HCT116 (cell line): ENCODE measurements at regions not wholly inside any gene's neighbourhood (a gene's known extent, or its start where the extent isn't known, plus 50 kb on each side); places are given as distances from the start of the nearest gene placed in this dataset.

ENCODE experiments used
- ATAC-seq: fragments of 200-7000 bp; cut with Tn5 transposase; 2 replicates; pipeline ENCODE4 v1.9.1; 2020; ENCODE audit warnings: mild to moderate bottlenecking, moderate library complexity
- BruUV-seq: library from RNA; stranded (reverse); fragments of 400-500 nt; replicated peaks from 2 replicates; lab custom pipeline; 2021; lab: Mats Ljungman, UMichigan
- CTCF ChIA-PET: fragments of 300-600 bp; sonication (Branson Sonifier 250); formaldehyde crosslinking; loops from one replicate; lab custom pipeline; 2021; ENCODE audit warnings: antibody characterized with exemption; lab: Charles Lee
- POLR2A ChIA-PET: fragments of 300-600, 350-600 bp; sonication (Branson Sonifier 250); formaldehyde crosslinking; loops from one replicate; lab custom pipeline; 2021; ENCODE audit warnings: antibody characterized with exemption; lab: Charles Lee
- RAD21 ChIA-PET, 2 experiments: fragments of 300-600 bp; sonication (Branson Sonifier 250); formaldehyde crosslinking; loops; one replicate each; lab custom pipeline; 2023; ENCODE audit warnings: low total read pairs in 2 of 2; ENCODE audit not compliant: uncharacterized antibody in 2 of 2, unreplicated experiment in 2 of 2, low non-redundant PET in 1 of 2; lab: Charles Lee
- DNase-seq: peaks from one replicate; pipeline ENCODE4 v3.0.0-alpha.2; 2010; ENCODE audit warnings: low read depth, low spot score
- H2AFZ ChIP-seq: fragments of 200-600 bp; shearing (Covaris generic), sonication (generic); 2 replicates; pipeline ENCODE4 v1.6.1; 2017; ENCODE audit warnings: low read depth, mixed run types, mixed read lengths, antibody characterized with exemption, low read length; ENCODE audit not compliant: poor library complexity, severe bottlenecking
- H3K27ac ChIP-seq: 2 replicates; pipeline ENCODE4 v1.5.1; 2012; ENCODE audit warnings: low read depth, low read length
- H3K27me3 ChIP-seq: fragments of 200-600 bp; sonication (generic); 2 replicates; pipeline ENCODE4 v1.6.1; 2016; ENCODE audit warnings: mixed run types, low read length, mixed read lengths; ENCODE audit not compliant: insufficient read depth
- H3K36me3 ChIP-seq, 2 experiments: fragments of 200-500 bp in 1 of 2; fragments of 200-600 bp in 1 of 2; sonication (Bioruptor generic) in 1 of 2; sonication (generic) in 1 of 2; 2 replicates each; pipeline versions ENCODE4 v1.5.1 to v1.6.1; 2014 to 2016; ENCODE audit warnings: low read length in 2 of 2, inconsistent platforms in 1 of 2, mixed read lengths in 1 of 2, mixed run types in 1 of 2; ENCODE audit not compliant: insufficient read depth in 2 of 2, control insufficient read depth in 1 of 2
- H3K4me1 ChIP-seq, 2 experiments: fragments of 200-600 bp in 1 of 2; sonication (generic) in 1 of 2; 2 replicates each; pipeline versions ENCODE4 v1.5.1 to v1.6.1; 2012 to 2017; ENCODE audit warnings: low read length in 2 of 2, inconsistent platforms in 1 of 2, mild to moderate bottlenecking in 1 of 2, mixed read lengths in 1 of 2, mixed run types in 1 of 2, moderate library complexity in 1 of 2; ENCODE audit not compliant: insufficient read depth in 2 of 2, control insufficient read depth in 1 of 2
- H3K4me2 ChIP-seq: fragments of 200-600 bp; sonication (generic); 2 replicates; pipeline ENCODE4 v1.6.1; 2017; ENCODE audit warnings: mixed run types, low read length, mixed read lengths
- H3K4me3 ChIP-seq, 2 experiments: fragments of 200-600 bp in 1 of 2; sonication (generic) in 1 of 2; replicated peaks in 1 of 2; 2 replicates each; pipeline ENCODE4 v1.5.1; 2011 to 2016; ENCODE audit warnings: low read length in 2 of 2, control low read depth in 1 of 2, low read depth in 1 of 2, mild to moderate bottlenecking in 1 of 2, mixed read lengths in 1 of 2, mixed run types in 1 of 2
- H3K79me2 ChIP-seq: fragments of 200-600 bp; sonication (generic); 2 replicates; pipeline ENCODE4 v1.6.1; 2017; ENCODE audit warnings: mild to moderate bottlenecking, mixed run types, low read length, moderate library complexity, mixed read lengths; ENCODE audit not compliant: insufficient read depth
- H3K9ac ChIP-seq: fragments of 200-600 bp; sonication (generic); 2 replicates; pipeline ENCODE4 v1.6.1; 2016; ENCODE audit warnings: low read length, mixed read lengths
- H3K9me2 ChIP-seq: fragments of 200-600 bp; sonication (generic), shearing (Covaris generic); 2 replicates; pipeline ENCODE4 v1.6.1; 2017; ENCODE audit warnings: mixed run types, mild to moderate bottlenecking, moderate library complexity; ENCODE audit not compliant: insufficient read depth
- H3K9me3 ChIP-seq, 2 experiments: fragments of 200-500 bp in 1 of 2; fragments of 200-600 bp in 1 of 2; sonication (Bioruptor generic) in 1 of 2; sonication (generic) in 1 of 2; 2 replicates each; pipeline ENCODE4 v1.6.1; 2014 to 2017; ENCODE audit warnings: low read length in 2 of 2, mixed read lengths in 2 of 2, inconsistent platforms in 1 of 2, low read depth in 1 of 2, mild to moderate bottlenecking in 1 of 2, mixed run types in 1 of 2, moderate library complexity in 1 of 2; ENCODE audit not compliant: control insufficient read depth in 1 of 2, insufficient read depth in 1 of 2
- H4K20me1 ChIP-seq: fragments of 200-600 bp; sonication (generic), shearing (Covaris generic); 2 replicates; pipeline ENCODE4 v1.6.1; 2017; ENCODE audit warnings: mixed run types, mild to moderate bottlenecking, moderate library complexity; ENCODE audit not compliant: insufficient read depth
- ELF1 ChIP-seq: IDR thresholded peaks from 2 replicates; pipeline ENCODE4 v1.6.1; 2012; ENCODE audit warnings: low read depth, borderline replicate concordance
- EZH2 ChIP-seq: fragments of 200-600 bp; sonication (generic); IDR thresholded peaks from 2 replicates; pipeline ENCODE4 v1.6.1; 2017; ENCODE audit warnings: antibody characterized with exemption, mixed run types
- EZH2phosphoT487 ChIP-seq: fragments of 200-600 bp; IDR thresholded peaks from 2 replicates; pipeline ENCODE4 v1.6.1; 2018; ENCODE audit warnings: antibody characterized with exemption, borderline replicate concordance
- FOSL1 ChIP-seq: IDR thresholded peaks from 2 replicates; pipeline ENCODE4 v1.6.1; 2012; ENCODE audit warnings: low read depth
- JUND ChIP-seq: IDR thresholded peaks from 2 replicates; pipeline ENCODE4 v1.6.1; 2012
- POLR2AphosphoS5 ChIP-seq: IDR thresholded peaks from 2 replicates; pipeline ENCODE4 v1.6.1; 2011; ENCODE audit warnings: mild to moderate bottlenecking, low read depth, low read length, moderate library complexity
- RAD21 ChIP-seq: IDR thresholded peaks from 2 replicates; pipeline ENCODE4 v1.6.1; 2012; ENCODE audit warnings: low read depth, mild to moderate bottlenecking
- SP1 ChIP-seq: IDR thresholded peaks from 2 replicates; pipeline ENCODE4 v1.6.1; 2012; ENCODE audit warnings: low read depth
- TCF7L2 ChIP-seq: IDR thresholded peaks from 2 replicates; pipeline ENCODE4 v1.7.0; 2011; ENCODE audit warnings: borderline replicate concordance, inconsistent platforms; ENCODE audit not compliant: insufficient read depth, insufficient read length; ENCODE audit errors: extremely low read depth
- YY1 ChIP-seq: IDR thresholded peaks from 2 replicates; pipeline ENCODE4 v1.6.1; 2011; ENCODE audit warnings: low read length, low read depth, moderate library complexity, mild to moderate bottlenecking; ENCODE audit not compliant: insufficient replicate concordance; ENCODE audit errors: extremely low read depth
- intact Hi-C: fragments of 100-400 bp; cut with micrococcal nuclease; formaldehyde crosslinking; loops from 2 replicates; pipeline ENCODE4 v1.10.0; 2022
- TF ChIP-seq, protein P1 (sequence below): IDR thresholded peaks from 2 replicates; pipeline ENCODE4 v1.6.1; 2011; ENCODE audit warnings: mild to moderate bottlenecking, low read length, moderate library complexity; ENCODE audit not compliant: insufficient replicate concordance; ENCODE audit errors: extremely low read depth
- TF ChIP-seq, protein P2 (sequence below), 3 experiments: fragments of 200-600 bp in 1 of 3; sonication (generic) in 1 of 3; IDR thresholded peaks in 2 of 3; conservative IDR thresholded peaks in 1 of 3; 2 replicates each; pipeline ENCODE4 v1.5.1; 2012 to 2017; ENCODE audit warnings: low read depth in 2 of 3, low read length in 2 of 3, antibody characterized with exemption in 1 of 3, borderline replicate concordance in 1 of 3, control low read depth in 1 of 3, mild to moderate bottlenecking in 1 of 3, mixed read lengths in 1 of 3, mixed run types in 1 of 3, moderate library complexity in 1 of 3; ENCODE audit not compliant: insufficient read depth in 1 of 3
- TF ChIP-seq, protein P3 (sequence below): IDR thresholded peaks from 2 replicates; pipeline ENCODE4 v1.6.1; 2012; ENCODE audit warnings: low read depth
- TF ChIP-seq, protein P4 (sequence below): IDR thresholded peaks from 2 replicates; pipeline ENCODE4 v1.6.1; 2012

DNA sequence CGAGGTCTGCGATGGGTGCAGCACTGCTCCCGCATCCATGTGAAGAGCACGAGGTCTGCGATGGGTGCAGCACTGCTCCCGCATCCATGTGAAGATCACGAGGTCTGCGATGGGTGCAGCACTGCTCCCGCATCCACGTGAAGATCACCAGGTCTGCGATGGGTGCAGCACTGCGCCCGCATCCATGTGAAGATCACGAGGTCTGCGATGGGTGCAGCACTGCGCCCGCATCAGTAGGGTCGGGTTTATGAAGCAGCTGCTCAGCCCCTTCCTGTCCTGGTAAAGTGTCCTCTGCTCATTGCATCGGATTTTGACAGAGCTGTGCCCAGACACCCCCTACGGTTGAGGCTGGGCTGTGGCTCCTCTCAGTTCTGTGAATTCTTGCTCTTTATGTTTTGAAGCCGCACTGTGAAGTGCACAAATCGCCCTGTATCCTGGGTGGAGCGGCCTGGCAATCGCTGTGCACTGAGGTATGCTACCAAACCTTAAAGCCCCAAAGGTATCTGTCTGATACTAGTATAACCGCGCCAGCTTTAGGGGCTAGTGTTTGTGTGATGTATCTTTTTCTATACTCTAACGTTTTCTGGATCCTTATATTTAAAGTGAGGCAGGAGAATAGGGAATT, 98.7 kb downstream of the CPZ start:
- no peaks in the 10 kb centered on the region for H3K9me2 ChIP-seq
- ATAC-seq, result no peak
- intact Hi-C loops, result no loop called here
- RAD21 ChIA-PET, result no interaction called here
- no peak overlapping the region for H2AFZ ChIP-seq
- H3K27me3 ChIP-seq, result peaks cover 13% of the 10 kb centered on the region; the same call in 1 of the 2 replicates
- no TSS peak for BruUV-seq
- H3K4me3 ChIP-seq, result no peak overlapping the region
- H3K79me2 ChIP-seq, result no peaks in the 10 kb centered on the region
- H3K9ac ChIP-seq, result no peak overlapping the region
- POLR2A ChIA-PET, result no interaction called here
- H3K4me1 ChIP-seq, result peaks cover 0 to 3% of the 10 kb centered on the region in 2 experiments; a peak in 1 of 4 replicates
- TF ChIP-seq EZH2 (no peak), SP1 (no peak), EZH2phosphoT487 (no peak), JUND (no peak), FOSL1 (no peak), RAD21 (no peak), TCF7L2 (no peak), POLR2AphosphoS5 (no peak), YY1 (no peak), ELF1 (no peak)
- TF ChIP-seq, protein P1, sequence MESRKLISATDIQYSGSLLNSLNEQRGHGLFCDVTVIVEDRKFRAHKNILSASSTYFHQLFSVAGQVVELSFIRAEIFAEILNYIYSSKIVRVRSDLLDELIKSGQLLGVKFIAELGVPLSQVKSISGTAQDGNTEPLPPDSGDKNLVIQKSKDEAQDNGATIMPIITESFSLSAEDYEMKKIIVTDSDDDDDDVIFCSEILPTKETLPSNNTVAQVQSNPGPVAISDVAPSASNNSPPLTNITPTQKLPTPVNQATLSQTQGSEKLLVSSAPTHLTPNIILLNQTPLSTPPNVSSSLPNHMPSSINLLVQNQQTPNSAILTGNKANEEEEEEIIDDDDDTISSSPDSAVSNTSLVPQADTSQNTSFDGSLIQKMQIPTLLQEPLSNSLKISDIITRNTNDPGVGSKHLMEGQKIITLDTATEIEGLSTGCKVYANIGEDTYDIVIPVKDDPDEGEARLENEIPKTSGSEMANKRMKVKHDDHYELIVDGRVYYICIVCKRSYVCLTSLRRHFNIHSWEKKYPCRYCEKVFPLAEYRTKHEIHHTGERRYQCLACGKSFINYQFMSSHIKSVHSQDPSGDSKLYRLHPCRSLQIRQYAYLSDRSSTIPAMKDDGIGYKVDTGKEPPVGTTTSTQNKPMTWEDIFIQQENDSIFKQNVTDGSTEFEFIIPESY, result no peak
- TF ChIP-seq, protein P2, sequence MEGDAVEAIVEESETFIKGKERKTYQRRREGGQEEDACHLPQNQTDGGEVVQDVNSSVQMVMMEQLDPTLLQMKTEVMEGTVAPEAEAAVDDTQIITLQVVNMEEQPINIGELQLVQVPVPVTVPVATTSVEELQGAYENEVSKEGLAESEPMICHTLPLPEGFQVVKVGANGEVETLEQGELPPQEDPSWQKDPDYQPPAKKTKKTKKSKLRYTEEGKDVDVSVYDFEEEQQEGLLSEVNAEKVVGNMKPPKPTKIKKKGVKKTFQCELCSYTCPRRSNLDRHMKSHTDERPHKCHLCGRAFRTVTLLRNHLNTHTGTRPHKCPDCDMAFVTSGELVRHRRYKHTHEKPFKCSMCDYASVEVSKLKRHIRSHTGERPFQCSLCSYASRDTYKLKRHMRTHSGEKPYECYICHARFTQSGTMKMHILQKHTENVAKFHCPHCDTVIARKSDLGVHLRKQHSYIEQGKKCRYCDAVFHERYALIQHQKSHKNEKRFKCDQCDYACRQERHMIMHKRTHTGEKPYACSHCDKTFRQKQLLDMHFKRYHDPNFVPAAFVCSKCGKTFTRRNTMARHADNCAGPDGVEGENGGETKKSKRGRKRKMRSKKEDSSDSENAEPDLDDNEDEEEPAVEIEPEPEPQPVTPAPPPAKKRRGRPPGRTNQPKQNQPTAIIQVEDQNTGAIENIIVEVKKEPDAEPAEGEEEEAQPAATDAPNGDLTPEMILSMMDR (IDR thresholded peaks at IDR 0.05 in 2 of 3, conservative IDR thresholded peaks at IDR 0.05 in 1 of 3; ENCODE audit: borderline replicate concordance in 1 of 3, insufficient read depth in 1 of 3, low read depth in 2 of 3, low read length in 2 of 3), result no peak
- TF ChIP-seq, protein P3, sequence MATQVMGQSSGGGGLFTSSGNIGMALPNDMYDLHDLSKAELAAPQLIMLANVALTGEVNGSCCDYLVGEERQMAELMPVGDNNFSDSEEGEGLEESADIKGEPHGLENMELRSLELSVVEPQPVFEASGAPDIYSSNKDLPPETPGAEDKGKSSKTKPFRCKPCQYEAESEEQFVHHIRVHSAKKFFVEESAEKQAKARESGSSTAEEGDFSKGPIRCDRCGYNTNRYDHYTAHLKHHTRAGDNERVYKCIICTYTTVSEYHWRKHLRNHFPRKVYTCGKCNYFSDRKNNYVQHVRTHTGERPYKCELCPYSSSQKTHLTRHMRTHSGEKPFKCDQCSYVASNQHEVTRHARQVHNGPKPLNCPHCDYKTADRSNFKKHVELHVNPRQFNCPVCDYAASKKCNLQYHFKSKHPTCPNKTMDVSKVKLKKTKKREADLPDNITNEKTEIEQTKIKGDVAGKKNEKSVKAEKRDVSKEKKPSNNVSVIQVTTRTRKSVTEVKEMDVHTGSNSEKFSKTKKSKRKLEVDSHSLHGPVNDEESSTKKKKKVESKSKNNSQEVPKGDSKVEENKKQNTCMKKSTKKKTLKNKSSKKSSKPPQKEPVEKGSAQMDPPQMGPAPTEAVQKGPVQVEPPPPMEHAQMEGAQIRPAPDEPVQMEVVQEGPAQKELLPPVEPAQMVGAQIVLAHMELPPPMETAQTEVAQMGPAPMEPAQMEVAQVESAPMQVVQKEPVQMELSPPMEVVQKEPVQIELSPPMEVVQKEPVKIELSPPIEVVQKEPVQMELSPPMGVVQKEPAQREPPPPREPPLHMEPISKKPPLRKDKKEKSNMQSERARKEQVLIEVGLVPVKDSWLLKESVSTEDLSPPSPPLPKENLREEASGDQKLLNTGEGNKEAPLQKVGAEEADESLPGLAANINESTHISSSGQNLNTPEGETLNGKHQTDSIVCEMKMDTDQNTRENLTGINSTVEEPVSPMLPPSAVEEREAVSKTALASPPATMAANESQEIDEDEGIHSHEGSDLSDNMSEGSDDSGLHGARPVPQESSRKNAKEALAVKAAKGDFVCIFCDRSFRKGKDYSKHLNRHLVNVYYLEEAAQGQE, result no peak
- TF ChIP-seq, protein P4, sequence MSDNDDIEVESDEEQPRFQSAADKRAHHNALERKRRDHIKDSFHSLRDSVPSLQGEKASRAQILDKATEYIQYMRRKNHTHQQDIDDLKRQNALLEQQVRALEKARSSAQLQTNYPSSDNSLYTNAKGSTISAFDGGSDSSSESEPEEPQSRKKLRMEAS, result no peak
- TF ChIP-seq, all 23 proteins: peak for 0
- DNase-seq, result no peak
- no peaks in the 10 kb centered on the region for H3K9me3 ChIP-seq
- no peaks in the 10 kb centered on the region for H4K20me1 ChIP-seq
- no peaks in the 10 kb centered on the region for H3K36me3 ChIP-seq
- H3K4me2 ChIP-seq, result no peak overlapping the region
- CTCF ChIA-PET, result interaction anchor here (1.0 kb wide), 1 partner anchor 13 kb away, joined by 3 read pairs; no protein-coding TSS in a partner anchor
- no peak overlapping the region for H3K27ac ChIP-seq
